ENCODE measurements at regions not wholly inside any gene's neighbourhood (a gene's known extent, or its start where the extent isn't known, plus 50 kb on each side); places are given as distances from the start of the nearest gene placed in this dataset.
"Not testable (repeated sequence)": the region's sequence is repeated elsewhere in the genome, so short reads cannot be mapped to it uniquely, and the experiment has no call there.

- DNase-seq: no peak
Observed at GRCh38 chr22:47367993-47368945, 605.8 kb downstream of the TBC1D22A start.

DNA sequence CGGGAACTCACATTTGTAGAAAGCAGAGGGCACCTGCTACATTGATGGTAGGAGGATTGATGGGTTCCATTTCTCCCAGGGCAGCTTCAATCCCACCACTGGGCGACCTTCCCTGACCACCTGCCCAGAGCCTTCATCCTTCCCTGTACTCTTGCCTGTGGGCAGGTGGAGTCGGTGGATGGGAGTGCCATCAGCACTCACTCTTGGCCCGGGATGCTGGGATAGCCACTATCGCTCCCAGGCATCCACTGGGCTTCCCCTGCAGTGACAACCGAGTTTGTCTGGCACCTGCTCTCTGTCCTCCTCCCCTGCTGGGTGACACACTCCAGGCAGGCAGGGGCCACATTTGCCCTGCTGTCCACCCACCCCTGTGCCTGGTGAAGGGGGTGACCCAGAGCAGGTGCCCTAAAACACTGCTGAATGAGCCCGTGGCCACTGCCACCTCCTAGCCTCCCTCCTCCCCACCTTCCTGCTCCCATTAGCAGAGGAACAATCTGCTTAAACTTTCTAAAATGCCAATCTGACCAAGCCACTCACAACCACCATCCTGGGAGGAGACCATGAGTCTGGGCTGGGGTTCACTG lies 604.7 kb downstream of the TBC1D22A start:
- DNase-seq: no peak

GRCh38 chr22:47366026-47366767 lies 603.7 kb downstream of the TBC1D22A start:
- DNase-seq: no peak

- no peak for DNase-seq
Observed at GRCh38 chr22:47361247-47361646, 598.8 kb downstream of the TBC1D22A start.

DNA sequence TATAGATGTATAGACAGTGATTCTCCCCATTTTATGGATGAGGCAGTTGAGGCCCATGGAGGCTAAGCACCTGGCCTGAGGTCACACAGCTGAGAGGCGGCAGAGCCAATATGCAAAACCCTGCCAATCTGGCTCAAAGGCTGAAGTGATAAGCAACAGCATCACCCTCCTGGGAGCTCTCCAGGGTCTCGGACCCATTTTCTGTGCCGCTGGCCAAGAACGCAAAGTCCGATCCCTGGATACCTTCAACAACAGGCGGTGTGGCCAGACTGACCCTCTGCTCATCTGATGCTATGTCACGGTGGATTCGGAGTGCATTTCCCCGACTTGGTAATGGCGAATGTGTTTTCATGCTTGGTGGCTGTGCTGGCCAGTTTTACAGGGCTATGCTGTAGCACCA lies 595.0 kb downstream of the TBC1D22A start:
- no peak for DNase-seq

DNA sequence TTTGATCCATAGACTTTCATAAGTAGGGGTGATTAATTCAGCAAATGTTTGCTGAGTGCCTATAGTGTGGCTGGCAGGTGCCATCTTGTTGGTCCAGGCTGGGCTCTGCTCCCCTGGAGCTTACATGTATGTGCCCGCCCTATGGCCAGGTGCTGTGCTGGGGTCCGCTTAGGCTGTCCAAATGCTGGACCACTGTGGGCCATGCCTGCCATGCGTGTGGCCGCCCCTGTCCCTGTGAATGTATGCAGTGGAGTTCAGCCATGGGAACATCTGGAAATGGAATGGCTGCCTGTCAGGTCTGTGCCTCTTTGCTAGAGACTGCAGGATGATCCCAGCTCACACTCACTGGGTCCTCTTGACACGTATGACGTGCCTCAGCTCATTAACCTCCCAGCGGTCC lies 594.6 kb downstream of the TBC1D22A start:
- no peak for DNase-seq

DNA sequence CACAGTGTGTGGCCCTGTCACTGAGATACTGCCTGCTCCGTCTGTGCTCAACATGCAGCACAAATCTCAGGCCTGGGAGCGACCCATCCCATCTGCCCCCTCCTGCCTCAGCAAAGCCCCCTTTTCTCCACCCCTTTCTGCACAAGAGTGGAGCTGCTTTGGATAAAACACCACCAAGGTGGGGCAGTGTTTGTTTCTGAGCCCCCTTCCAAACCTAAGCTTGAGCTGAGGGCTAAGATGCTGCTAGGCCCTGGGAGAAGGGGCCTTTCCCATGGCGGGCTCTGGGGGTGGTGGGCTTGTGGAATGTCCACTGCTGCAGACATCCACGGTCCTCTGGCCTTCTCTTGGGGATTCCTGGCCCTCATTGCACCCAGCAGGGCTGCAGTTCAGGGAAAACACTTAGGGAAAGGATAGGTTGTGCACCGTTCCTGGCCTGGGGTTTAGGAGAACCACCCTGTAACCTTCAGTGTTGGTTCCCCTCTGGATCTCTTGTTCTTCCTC lies 594.1 kb downstream of the TBC1D22A start:
- DNase-seq: no peak

GRCh38 chr22:47355776-47356510 lies 593.5 kb downstream of the TBC1D22A start:
- no peak for DNase-seq

GRCh38 chr22:47355388-47355725 lies 592.9 kb downstream of the TBC1D22A start:
- no peak for DNase-seq

- no peak for DNase-seq
Observed at GRCh38 chr22:47354668-47355387, 592.4 kb downstream of the TBC1D22A start.

GRCh38 chr22:47352920-47353700 lies 590.7 kb downstream of the TBC1D22A start:
- DNase-seq: no peak

DNA sequence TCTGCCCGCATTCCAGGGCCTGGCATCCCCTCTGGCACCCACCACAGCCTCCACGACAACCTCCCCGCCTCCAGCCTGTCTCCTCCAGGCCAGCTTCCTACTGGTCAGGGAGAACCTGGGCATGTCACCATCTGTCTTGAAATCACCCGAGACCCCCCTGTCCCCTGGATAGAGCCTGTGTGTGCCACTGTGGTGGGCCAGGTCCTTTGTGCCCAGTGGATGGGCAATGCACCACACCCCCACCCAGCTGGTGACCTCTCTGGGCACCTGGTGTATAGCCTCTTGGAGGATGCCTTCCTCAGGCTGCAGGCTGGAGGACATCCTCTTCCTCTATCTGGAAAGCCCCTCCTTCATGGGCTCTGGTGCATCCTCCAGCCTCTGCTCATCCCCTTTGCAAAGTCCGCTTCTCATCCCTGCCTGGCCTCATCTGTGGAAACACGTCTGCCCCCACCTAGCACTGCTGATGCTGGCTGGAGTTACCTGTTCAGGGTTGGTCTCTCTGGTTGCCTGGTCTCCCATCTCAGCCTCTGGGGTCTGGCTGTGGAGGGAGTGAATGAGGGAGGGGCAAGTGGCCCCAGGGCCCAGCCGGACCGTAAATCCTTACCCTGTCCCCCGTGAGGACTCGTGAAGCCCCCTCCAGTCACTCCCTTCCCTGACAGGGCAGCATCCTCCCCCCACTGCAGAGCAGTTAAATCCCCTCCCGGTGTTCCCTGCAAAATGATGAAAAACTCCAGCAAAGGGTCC lies 589.6 kb downstream of the TBC1D22A start:
- DNase-seq: no peak

GRCh38 chr22:47346287-47346686 lies 583.8 kb downstream of the TBC1D22A start:
- not testable (repeated sequence) for DNase-seq

- no peak for DNase-seq
Observed at GRCh38 chr22:47345025-47345424, 582.6 kb downstream of the TBC1D22A start.

DNA sequence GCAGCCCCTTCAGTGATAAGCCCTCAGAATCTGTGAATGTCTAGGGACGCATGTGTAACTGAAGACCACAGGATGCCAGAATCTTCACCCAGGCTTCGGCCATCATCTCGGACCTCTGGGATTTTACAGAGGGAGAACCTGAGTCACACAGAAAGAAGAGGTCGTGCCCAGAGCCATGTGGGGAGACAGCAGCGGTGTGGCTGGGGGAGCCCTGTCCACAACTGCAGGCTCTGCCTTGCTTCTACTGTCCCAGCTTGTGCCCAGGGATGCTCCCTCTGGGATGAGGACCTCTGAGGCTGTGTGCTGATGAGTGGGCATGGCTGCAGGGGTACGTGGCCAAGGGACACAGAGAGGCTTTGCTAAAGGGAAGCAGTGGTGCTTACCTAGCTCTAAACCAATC lies 582.0 kb downstream of the TBC1D22A start:
- DNase-seq: no peak

GRCh38 chr22:47343611-47344010 lies 581.2 kb downstream of the TBC1D22A start:
- no peak for DNase-seq

DNA sequence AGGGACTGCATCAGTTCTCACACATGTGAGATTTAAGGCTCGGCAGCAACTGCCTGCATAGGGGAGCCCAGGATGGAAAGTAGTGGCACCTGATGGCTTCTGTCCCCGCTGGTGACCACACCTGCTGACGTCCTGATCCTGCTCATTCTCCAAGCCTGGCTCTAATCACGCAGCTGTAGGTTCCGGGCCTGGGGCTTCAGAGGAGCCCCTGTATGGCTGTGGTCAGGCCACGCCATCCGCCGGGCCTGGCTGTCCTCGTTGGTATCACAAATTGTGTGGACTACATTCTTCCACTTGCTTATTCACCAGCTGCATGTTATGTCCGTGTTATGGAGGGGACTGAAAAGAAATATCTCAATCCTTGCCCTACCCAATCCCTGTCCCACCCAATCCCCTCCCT lies 580.0 kb downstream of the TBC1D22A start:
- no peak for DNase-seq

DNA sequence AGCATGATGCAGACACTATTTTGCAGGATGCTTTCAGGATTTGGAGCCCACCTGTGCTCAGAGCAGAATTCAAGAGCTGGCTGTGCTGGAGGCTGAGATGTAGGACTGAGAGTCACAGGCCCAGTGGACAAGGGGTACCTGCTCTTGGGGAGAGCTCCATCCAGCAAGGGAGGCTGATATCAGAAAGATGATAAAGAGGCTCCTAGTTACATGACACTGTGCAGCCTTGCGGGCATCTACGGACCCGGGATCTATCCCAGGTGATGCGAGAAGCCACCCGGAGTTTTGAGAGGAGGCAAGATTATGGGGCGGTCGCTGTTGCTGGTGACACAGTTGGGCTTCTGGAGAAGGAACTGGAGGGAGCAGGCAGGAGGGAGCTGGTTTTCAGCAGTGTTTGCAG lies 579.0 kb downstream of the TBC1D22A start:
- DNase-seq: no peak

DNA sequence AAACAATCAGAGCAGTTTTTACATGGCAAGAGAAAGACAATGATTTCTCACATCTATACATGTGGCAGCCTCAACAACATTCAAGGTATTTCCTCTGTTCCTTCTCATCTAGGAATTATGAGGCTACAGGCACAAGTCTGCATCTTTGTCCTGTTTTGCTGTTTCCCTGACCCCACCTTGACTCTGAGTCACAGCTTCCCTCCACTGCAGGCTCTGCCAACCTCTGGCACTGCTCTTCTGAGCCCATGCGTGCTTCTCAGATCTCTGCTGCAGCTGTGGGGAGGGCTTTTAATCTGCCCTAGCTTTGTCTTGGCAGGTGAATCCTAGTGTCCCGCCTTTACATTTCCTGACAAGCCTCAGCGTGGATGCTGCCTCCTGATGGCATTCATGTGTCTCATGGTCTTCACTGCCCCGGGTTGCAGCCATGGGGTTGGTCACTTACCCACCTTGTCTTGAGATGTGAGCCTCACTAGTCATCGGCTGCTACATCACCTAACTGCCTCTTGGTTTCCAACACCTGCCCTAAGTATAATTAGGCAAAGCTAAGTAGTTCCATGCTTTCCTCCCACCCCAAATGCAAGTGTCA lies 578.5 kb downstream of the TBC1D22A start:
- no peak for DNase-seq

DNA sequence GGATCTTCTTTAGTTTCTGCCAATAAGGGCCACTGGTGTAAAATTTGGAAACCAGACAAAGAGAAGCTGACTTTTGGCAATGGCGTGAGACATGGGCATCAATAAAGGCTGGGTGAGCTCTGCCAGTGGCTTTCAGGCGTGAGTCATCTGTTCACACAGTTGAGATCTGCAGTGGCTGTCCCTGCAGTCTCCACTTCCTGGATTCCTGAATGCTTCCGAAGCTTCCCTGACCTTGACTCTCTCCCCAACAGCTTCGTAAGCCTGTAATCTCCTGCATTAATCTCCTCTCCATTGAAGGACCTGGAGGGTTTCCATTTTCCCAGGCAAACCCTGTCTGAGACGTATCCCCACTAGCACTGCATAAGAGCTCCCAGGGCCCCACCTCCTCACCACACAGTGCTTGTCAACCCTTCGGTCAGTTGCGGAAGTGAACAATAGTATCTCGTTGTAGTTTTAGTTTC lies 574.7 kb downstream of the TBC1D22A start:
- no peak for DNase-seq

Measured in NCI-H1048 (cell line).